ENCODE measurements at regions not wholly inside any gene's neighbourhood (a gene's known extent, or its start where the extent isn't known, plus 50 kb on each side); places are given as distances from the start of the nearest gene placed in this dataset.

DNA sequence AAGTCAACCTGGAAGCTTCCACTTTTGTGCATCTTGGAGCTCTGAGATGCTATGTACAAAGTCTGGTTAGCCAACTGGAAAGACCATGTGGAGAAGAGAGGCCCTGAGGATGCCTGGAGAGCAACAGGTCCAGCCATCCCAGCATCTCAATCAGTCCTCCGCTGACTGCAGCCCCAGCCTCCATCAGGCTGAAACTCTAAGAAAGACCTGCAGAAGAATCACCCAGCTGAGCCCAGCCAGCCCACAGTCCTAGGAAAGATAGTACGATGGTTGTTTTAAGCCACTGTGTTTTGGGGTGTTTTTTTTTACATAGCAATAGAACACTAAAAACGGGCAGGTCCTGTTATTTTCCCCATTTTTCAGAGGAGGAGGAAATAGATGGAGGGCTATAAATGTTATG, 84.0 kb downstream of the NCR2 start:
- no TSS peak for BruUV-seq (replicated peaks)
- intact Hi-C loops (cut with micrococcal nuclease) (no loop called here), in situ Hi-C loops (cut with MboI; ENCODE audit: low sequenced_read_pairs) (no loop called here), dilution Hi-C loops (cut with HindIII; ENCODE audit: low sequenced_read_pairs, unreplicated experiment) (no loop called here)
- Histone ChIP-seq H2BK5ac (ENCODE audit: low read depth, low read length, poor library complexity, severe bottlenecking) (no peak overlapping the region), H4K20me1 (ENCODE audit: insufficient read depth, low read length) (no peaks in the 10 kb centered on the region), H3K9me3 (ENCODE audit: control insufficient read depth, insufficient read depth, low read length) (peaks cover 6% of the 10 kb centered on the region), H3K23ac (ENCODE audit: low read depth, low read length) (no peak overlapping the region), H2AK5ac (ENCODE audit: low read depth, low read length) (no peak overlapping the region), H2BK20ac (ENCODE audit: low read depth, low read length) (no peak overlapping the region), H2BK15ac (ENCODE audit: low read depth, low read length) (no peak overlapping the region), H3K27me3 (ENCODE audit: control insufficient read depth, insufficient read depth, low read length) (peaks cover 69% of the 10 kb centered on the region), H3K27ac (ENCODE audit: insufficient read depth, low read length) (no peak overlapping the region), H4K8ac (ENCODE audit: low read depth in 2 of 2, low read length in 2 of 2) (no peak overlapping the region), H3K9me1 (ENCODE audit: insufficient read depth, low read length) (no peaks in the 10 kb centered on the region), H2BK120ac (ENCODE audit: low read depth, low read length) (no peak overlapping the region), H3K14ac (replicated peaks; ENCODE audit: low read depth, low read length) (no peak overlapping the region), H3K4me2 (ENCODE audit: low read depth, low read length) (no peak overlapping the region), H3K56ac (ENCODE audit: extremely low read depth, insufficient read depth, low read length) (no peak overlapping the region), H3K36me3 (ENCODE audit: control insufficient read depth, insufficient read depth, low read length) (no peaks in the 10 kb centered on the region), H2AK9ac (replicated peaks; ENCODE audit: low read depth, low read length, poor library complexity) (no peak overlapping the region), H3K4ac (ENCODE audit: low read depth, low read length) (no peak overlapping the region), H4K91ac (ENCODE audit: insufficient read depth, low read depth, low read length) (no peak overlapping the region), H3K9ac (ENCODE audit: low read depth, low read length) (no peak overlapping the region), H3K4me3 (ENCODE audit: insufficient read depth, low read depth, low read length) (no peak overlapping the region), H3K4me1 (ENCODE audit: control insufficient read depth, insufficient read depth, low read length) (no peaks in the 10 kb centered on the region), H4K5ac (ENCODE audit: low read depth, low read length) (no peak overlapping the region), H3K79me1 (ENCODE audit: low read depth in 1 of 2, low read length in 2 of 2) (no peaks in the 10 kb centered on the region), H2AFZ (replicated peaks; ENCODE audit: low read length, poor library complexity) (no peak overlapping the region), H3K18ac (ENCODE audit: low read depth, low read length) (no peak overlapping the region)
- POLR2A ChIA-PET (ENCODE audit: unreplicated experiment) = no interaction called here
- DNase-seq (no peak), ATAC-seq (ENCODE audit: low read depth) (no peak)
- WGBS, 2 experiments (ENCODE audit: extremely low coverage in 2 of 2, insufficient read length in 1 of 2) = no CpG with 5 or more reads among the region's 3 CpGs
- CTCF ChIA-PET = no interaction called here
- TF ChIP-seq, protein P1, sequence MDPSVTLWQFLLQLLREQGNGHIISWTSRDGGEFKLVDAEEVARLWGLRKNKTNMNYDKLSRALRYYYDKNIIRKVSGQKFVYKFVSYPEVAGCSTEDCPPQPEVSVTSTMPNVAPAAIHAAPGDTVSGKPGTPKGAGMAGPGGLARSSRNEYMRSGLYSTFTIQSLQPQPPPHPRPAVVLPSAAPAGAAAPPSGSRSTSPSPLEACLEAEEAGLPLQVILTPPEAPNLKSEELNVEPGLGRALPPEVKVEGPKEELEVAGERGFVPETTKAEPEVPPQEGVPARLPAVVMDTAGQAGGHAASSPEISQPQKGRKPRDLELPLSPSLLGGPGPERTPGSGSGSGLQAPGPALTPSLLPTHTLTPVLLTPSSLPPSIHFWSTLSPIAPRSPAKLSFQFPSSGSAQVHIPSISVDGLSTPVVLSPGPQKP (IDR thresholded peaks at IDR 0.05; ENCODE audit: borderline replicate concordance, low read depth, low read length) = no peak
- TF ChIP-seq RCOR1 (IDR thresholded peaks at IDR 0.05; ENCODE audit: insufficient replicate concordance, low read length) (no peak), MAFK (IDR thresholded peaks at IDR 0.05; ENCODE audit: low read depth, low read length) (no peak), NFE2L2 (IDR thresholded peaks at IDR 0.05; ENCODE audit: low read depth, low read length) (no peak), MXI1 (IDR thresholded peaks at IDR 0.05; ENCODE audit: borderline replicate concordance, low read depth, low read length) (no peak), MAZ (IDR thresholded peaks at IDR 0.05; ENCODE audit: borderline replicate concordance, low read depth, low read length) (no peak), POLR2A (IDR thresholded peaks at IDR 0.05; ENCODE audit: low read depth, low read length) (no peak), CHD1 (IDR thresholded peaks at IDR 0.05; ENCODE audit: low read depth, low read length) (no peak), BHLHE40 (IDR thresholded peaks at IDR 0.05; ENCODE audit: low read depth, low read length) (no peak)
- TF ChIP-seq, protein P2, sequence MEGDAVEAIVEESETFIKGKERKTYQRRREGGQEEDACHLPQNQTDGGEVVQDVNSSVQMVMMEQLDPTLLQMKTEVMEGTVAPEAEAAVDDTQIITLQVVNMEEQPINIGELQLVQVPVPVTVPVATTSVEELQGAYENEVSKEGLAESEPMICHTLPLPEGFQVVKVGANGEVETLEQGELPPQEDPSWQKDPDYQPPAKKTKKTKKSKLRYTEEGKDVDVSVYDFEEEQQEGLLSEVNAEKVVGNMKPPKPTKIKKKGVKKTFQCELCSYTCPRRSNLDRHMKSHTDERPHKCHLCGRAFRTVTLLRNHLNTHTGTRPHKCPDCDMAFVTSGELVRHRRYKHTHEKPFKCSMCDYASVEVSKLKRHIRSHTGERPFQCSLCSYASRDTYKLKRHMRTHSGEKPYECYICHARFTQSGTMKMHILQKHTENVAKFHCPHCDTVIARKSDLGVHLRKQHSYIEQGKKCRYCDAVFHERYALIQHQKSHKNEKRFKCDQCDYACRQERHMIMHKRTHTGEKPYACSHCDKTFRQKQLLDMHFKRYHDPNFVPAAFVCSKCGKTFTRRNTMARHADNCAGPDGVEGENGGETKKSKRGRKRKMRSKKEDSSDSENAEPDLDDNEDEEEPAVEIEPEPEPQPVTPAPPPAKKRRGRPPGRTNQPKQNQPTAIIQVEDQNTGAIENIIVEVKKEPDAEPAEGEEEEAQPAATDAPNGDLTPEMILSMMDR (conservative IDR thresholded peaks at IDR 0.05; ENCODE audit: low read depth, low read length) = no peak
- TF ChIP-seq, protein P3, sequence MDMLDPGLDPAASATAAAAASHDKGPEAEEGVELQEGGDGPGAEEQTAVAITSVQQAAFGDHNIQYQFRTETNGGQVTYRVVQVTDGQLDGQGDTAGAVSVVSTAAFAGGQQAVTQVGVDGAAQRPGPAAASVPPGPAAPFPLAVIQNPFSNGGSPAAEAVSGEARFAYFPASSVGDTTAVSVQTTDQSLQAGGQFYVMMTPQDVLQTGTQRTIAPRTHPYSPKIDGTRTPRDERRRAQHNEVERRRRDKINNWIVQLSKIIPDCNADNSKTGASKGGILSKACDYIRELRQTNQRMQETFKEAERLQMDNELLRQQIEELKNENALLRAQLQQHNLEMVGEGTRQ (IDR thresholded peaks at IDR 0.05; ENCODE audit: low read depth, low read length) = no peak

All from IMR-90 (cell line).